ENCODE measurements at regions not wholly inside any gene's neighbourhood (a gene's known extent, or its start where the extent isn't known, plus 50 kb on each side); places are given as distances from the start of the nearest gene placed in this dataset.

GRCh38 chr3:17941152-17941551 lies 198.7 kb upstream of the TBC1D5 start:
- no peaks in the 10 kb centered on the region for H3K36me3 ChIP-seq
- H3K27me3 ChIP-seq, result no peaks in the 10 kb centered on the region
- TF ChIP-seq CTCF (IDR thresholded peaks at IDR 0.05), result no peak
- H3K9me3 ChIP-seq, result no peaks in the 10 kb centered on the region
- no peak overlapping the region for H3K4me3 ChIP-seq
- no peaks in the 10 kb centered on the region for H3K4me1 ChIP-seq
- ATAC-seq, result no peak
- no peak overlapping the region for H3K27ac ChIP-seq
- no peak for DNase-seq
- intact Hi-C loops (cut with DNase I), result no loop called here

- ATAC-seq, result no peak
- H3K4me1 ChIP-seq, result no peaks in the 10 kb centered on the region
- no peak for TF ChIP-seq CTCF (IDR thresholded peaks at IDR 0.05)
- no peak for DNase-seq
- H3K27me3 ChIP-seq, result no peaks in the 10 kb centered on the region
- H3K27ac ChIP-seq, result no peak overlapping the region
- no peaks in the 10 kb centered on the region for H3K36me3 ChIP-seq
- H3K9me3 ChIP-seq, result no peaks in the 10 kb centered on the region
- intact Hi-C loops (cut with DNase I), result no loop called here
- no peak overlapping the region for H3K4me3 ChIP-seq
These were observed 196.7 kb upstream of the TBC1D5 start for GRCh38 chr3:17939157-17939556.

DNA sequence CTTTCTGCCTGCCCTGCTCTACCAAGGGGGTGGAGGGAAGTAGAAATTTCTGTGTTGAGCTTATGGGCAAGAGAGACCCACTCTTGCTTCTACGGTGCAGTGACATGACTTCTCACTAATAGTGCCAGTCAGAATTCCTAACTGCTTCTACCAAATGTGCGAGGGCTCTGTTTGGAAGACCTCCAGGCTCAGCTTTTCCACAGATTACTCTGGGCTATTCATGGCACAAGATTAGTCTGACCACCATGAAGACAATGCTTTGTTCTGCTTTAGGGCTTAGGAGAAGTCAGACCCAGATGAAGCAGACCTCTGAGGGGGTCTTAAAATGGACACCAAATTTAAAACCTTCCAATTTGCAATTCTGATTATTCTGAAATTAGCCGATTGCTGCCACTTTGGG lies 195.9 kb upstream of the TBC1D5 start:
- DNase-seq, result no peak
- no peaks in the 10 kb centered on the region for H3K9me3 ChIP-seq
- TF ChIP-seq CTCF (IDR thresholded peaks at IDR 0.05), result no peak
- intact Hi-C loops (cut with DNase I), result no loop called here
- no peak overlapping the region for H3K27ac ChIP-seq
- no peak for ATAC-seq
- H3K4me3 ChIP-seq, result no peak overlapping the region
- no peaks in the 10 kb centered on the region for H3K36me3 ChIP-seq
- H3K27me3 ChIP-seq, result no peaks in the 10 kb centered on the region
- no peaks in the 10 kb centered on the region for H3K4me1 ChIP-seq

- no peak for TF ChIP-seq CTCF (IDR thresholded peaks at IDR 0.05)
- Histone ChIP-seq H3K36me3 (no peaks in the 10 kb centered on the region), H3K9me3 (no peaks in the 10 kb centered on the region), H3K27me3 (no peaks in the 10 kb centered on the region), H3K4me1 (no peaks in the 10 kb centered on the region), H3K4me3 (no peak overlapping the region), H3K27ac (no peak overlapping the region)
- intact Hi-C loops (cut with DNase I), result no loop called here
- no peak for DNase-seq
- ATAC-seq, result no peak
These were observed 194.5 kb upstream of the TBC1D5 start for GRCh38 chr3:17936736-17937480.

DNA sequence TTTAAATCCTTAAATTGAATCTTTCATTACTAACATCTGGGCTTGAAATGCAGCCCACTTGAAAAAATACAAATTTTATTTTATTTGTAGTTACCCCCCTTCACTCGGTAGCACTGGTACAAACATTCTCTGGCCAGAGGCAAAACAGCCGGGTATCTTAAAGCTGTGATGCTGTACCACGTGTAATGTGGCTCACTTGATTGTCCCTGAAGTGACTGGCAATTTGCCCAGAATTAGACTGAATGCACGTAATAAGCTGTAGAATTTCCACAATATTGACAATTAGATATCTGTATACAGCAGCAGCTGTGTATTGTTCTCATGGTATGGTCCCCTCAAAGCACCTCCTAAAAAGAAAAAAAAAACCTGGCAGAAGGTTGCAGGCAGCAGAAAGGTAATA lies 192.8 kb upstream of the TBC1D5 start:
- intact Hi-C loops (cut with DNase I), result no loop called here
- Histone ChIP-seq H3K27ac (no peak overlapping the region), H3K4me1 (no peaks in the 10 kb centered on the region), H3K9me3 (no peaks in the 10 kb centered on the region), H3K27me3 (no peaks in the 10 kb centered on the region), H3K36me3 (no peaks in the 10 kb centered on the region), H3K4me3 (no peak overlapping the region)
- ATAC-seq (no peak), DNase-seq (no peak)
- TF ChIP-seq CTCF (IDR thresholded peaks at IDR 0.05), result no peak

Measured in upper lobe of right lung (tissue), 1 donor.